Skeletal muscle cell (primary cell): ENCODE measurements at regions not wholly inside any gene's neighbourhood (a gene's known extent, or its start where the extent isn't known, plus 50 kb on each side); places are given as distances from the start of the nearest gene placed in this dataset.
A peak's percentile ranks its signal among the peaks of the same experiment; 100 is the strongest.

Source experiments
- DNase-seq: peaks from one replicate; pipeline ENCODE4 v3.0.0-alpha.2; 2010; ENCODE audit warnings: low read depth
- H3K4me3 ChIP-seq: 2 replicates; pipeline ENCODE4 v1.5.1; 2011; ENCODE audit warnings: low read depth, mild to moderate bottlenecking, control low read depth, low read length, moderate library complexity

GRCh38 chr14:34018564-34019244 lies 67.8 kb upstream of the EGLN3 start:
- H3K4me3 ChIP-seq: peak overlapping the region; percentile 27
- DNase-seq: no peak

- no peak for DNase-seq
- H3K4me3 ChIP-seq: peak overlapping the region; percentile 27
These were observed 67.3 kb upstream of the EGLN3 start for GRCh38 chr14:34018125-34018524.

DNA sequence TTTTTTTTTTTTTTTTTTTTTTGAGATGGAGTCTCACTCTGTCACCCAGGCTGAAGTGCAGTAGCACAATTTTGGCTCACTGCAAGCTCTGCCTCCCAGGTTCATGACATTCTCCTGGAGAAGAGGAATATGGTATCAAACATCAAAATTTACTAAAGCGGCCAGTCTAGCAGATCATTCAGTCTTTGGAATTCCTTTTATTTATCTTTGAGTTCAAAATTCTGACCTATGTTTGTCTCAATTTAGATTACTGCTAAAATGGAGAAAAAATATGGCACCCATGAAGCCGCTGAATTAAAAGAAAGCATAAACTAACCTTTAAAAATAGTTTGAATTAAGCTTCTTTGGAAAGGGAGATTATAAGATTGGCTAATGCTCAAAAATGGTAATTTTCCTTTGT lies 64.5 kb upstream of the EGLN3 start:
- no peak overlapping the region for H3K4me3 ChIP-seq
- DNase-seq: no peak

DNA sequence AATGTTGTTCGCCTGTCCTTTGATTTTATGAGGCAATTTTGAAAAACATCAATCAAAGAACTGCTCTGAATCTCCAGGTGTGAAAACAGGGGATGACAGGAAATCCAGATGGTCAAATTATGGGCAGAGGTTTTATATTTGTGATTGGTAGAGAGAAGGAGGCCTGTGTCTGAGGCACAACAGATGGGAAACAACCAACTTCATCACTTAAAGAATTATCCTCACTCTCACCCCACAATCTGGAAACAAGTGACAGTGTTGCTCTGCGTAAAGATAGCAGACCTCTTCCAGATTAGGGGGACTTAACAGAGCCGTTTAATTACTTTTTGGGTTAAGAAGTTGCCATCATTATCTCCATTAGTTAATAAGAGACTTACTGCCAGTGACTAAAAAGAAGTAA lies 64.1 kb upstream of the EGLN3 start:
- no peak for DNase-seq
- H3K4me3 ChIP-seq: no peak overlapping the region

GRCh38 chr14:34013721-34014060 lies 62.8 kb upstream of the EGLN3 start:
- DNase-seq: no peak
- H3K4me3 ChIP-seq: no peak overlapping the region

DNA sequence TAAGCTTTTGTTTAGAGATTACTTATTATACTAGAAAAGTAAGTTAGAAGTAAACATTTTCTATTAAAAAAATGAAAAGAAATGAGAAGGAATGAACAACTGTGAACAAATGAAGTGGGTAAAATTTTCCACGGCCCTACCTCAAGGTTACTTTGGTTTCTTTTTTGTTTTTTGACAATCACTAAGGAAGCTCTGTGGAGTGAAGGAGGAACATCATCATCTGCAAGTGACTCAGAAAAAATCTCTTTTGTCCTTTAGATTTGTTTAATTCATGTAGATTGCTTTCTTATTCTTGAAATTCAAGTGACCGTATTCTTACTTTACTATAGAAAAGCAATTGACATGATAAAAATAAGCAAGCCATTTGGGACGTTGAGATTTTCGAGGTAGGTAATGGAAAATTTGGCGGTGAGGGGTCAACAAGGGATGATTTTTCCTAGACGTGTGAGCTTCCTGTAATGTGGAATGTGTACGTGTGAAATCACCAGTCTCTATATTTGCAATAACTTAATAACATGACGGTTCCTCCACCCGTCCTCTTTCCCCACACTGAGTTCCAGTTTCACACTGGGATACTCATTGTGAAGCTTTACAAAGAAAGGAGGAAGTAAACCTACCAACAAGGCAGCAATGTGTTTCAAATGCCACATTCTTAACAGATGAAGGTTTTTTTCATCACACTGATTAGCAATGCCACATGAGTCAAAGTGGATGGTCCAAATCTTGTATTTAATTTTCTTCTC lies 62.3 kb upstream of the EGLN3 start:
- H3K4me3 ChIP-seq: no peak overlapping the region
- no peak for DNase-seq

- DNase-seq: no peak
- no peak overlapping the region for H3K4me3 ChIP-seq
These were observed 61.5 kb upstream of the EGLN3 start for GRCh38 chr14:34012369-34012768.

- no peak overlapping the region for H3K4me3 ChIP-seq
These were observed 59.1 kb upstream of the EGLN3 start for GRCh38 chr14:34009956-34010355.

DNA sequence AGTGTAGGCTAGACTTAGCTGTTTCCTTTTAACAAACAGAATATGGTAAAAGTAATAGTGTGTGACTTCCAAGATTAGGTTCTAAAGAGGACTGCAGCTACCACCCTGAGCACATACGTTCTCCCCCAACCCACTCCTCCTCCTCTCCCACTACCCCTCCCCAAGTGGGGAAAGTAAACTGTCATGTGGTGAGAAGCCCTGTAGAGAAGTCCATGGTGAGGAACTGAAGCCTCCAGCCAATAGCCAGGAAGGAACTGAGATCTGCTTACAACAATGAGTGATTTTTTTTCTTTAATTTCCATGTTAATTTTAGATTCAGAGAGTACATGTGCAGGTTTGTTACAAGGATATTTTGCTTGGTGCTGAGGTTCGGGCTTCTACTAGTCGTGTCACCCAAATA lies 57.0 kb upstream of the EGLN3 start:
- H3K4me3 ChIP-seq: no peak overlapping the region
- no peak for DNase-seq

More at GRCh38 chr14:34009956-34010355, 59.1 kb upstream of the EGLN3 start:
- no peak for DNase-seq

- no peak for DNase-seq
- H3K4me3 ChIP-seq: no peak overlapping the region
These were observed 55.0 kb upstream of the EGLN3 start for GRCh38 chr14:34005901-34006300.

- DNase-seq: no peak
- no peak overlapping the region for H3K4me3 ChIP-seq
These were observed 54.0 kb upstream of the EGLN3 start for GRCh38 chr14:34004881-34005280.

DNA sequence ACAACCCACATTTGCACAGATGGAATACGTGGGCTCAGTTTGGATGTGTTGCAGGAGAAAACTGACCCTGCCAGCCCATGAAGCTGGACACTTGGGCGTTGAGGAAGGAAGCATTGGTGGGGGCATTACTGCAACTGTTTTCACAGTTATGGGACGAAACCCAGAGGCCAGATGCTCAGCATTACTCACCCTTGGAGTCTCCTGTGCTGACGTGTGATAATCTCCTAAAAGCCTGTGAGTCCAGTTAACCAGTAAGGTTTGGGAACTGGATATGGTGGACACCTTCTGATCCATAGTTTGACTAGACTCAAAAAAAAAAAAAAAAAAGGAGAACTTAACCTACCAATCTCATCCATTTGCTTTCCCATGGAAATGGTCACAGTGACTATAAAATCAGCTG lies 52.8 kb upstream of the EGLN3 start:
- no peak overlapping the region for H3K4me3 ChIP-seq
- no peak for DNase-seq

GRCh38 chr14:34003082-34003668 lies 52.3 kb upstream of the EGLN3 start:
- no peak overlapping the region for H3K4me3 ChIP-seq
- DNase-seq: no peak
